CD14-positive monocyte (primary cell): ENCODE measurements at regions not wholly inside any gene's neighbourhood (a gene's known extent, or its start where the extent isn't known, plus 50 kb on each side); places are given as distances from the start of the nearest gene placed in this dataset.

Experiments used
- DNase-seq, 3 donors: peaks; one replicate each; pipeline ENCODE4 v3.0.0-alpha.2; 2011 to 2022
- H2AFZ ChIP-seq: 2 replicates; pipeline ENCODE4 v1.6.0; 2012; ENCODE audit warnings: mild to moderate bottlenecking, low read depth, low read length, inconsistent platforms; ENCODE audit not compliant: insufficient read depth, poor library complexity, severe bottlenecking
- H3K27ac ChIP-seq, 2 donors: 1 replicate in 1 of 2; 2 replicates in 1 of 2; pipeline ENCODE4 v1.5.1; 2012 to 2013; ENCODE audit warnings: low read length in 2 of 2, control low read depth in 1 of 2, inconsistent platforms in 1 of 2, low read depth in 1 of 2, mild to moderate bottlenecking in 1 of 2
- H3K27me3 ChIP-seq, 2 donors: one replicate each; pipeline versions ENCODE4 v1.6.0 to v1.6.1; 2011 to 2013; ENCODE audit warnings: low read length in 2 of 2; ENCODE audit not compliant: control insufficient read depth in 2 of 2, insufficient read depth in 2 of 2
- H3K36me3 ChIP-seq, 2 donors: replicated peaks in 1 of 2; 1 replicate in 1 of 2; 2 replicates in 1 of 2; pipeline versions ENCODE4 v1.5.1 to v1.6.1; 2012 to 2013; ENCODE audit warnings: low read length in 2 of 2, control low read depth in 1 of 2, inconsistent platforms in 1 of 2, mild to moderate bottlenecking in 1 of 2; ENCODE audit not compliant: insufficient read depth in 2 of 2, control insufficient read depth in 1 of 2
- H3K4me1 ChIP-seq, 2 donors: 1 replicate in 1 of 2; 2 replicates in 1 of 2; pipeline versions ENCODE4 v1.5.1 to v1.6.1; 2012 to 2013; ENCODE audit warnings: low read length in 2 of 2, control low read depth in 1 of 2, inconsistent platforms in 1 of 2, mild to moderate bottlenecking in 1 of 2, moderate library complexity in 1 of 2; ENCODE audit not compliant: insufficient read depth in 2 of 2, control insufficient read depth in 1 of 2
- H3K4me2 ChIP-seq: replicated peaks from 2 replicates; pipeline ENCODE3; 2012; ENCODE audit warnings: low read length, moderate library complexity, mild to moderate bottlenecking; ENCODE audit not compliant: poor library complexity, severe bottlenecking; ENCODE audit errors: extremely low read depth
- H3K4me3 ChIP-seq, 3 experiments: fragments of 200-600 bp in 1 of 3; sonication (generic) in 1 of 3; replicated peaks in 1 of 3; 1 replicate in 2 of 3; 2 replicates in 1 of 3; pipeline ENCODE4 v1.5.1; 2011 to 2013; ENCODE audit warnings: low read length in 3 of 3, mild to moderate bottlenecking in 3 of 3, control low read depth in 2 of 3, low read depth in 2 of 3, inconsistent platforms in 1 of 3, moderate library complexity in 1 of 3
- H3K79me2 ChIP-seq: 2 replicates; pipeline ENCODE4 v1.6.0; 2012; ENCODE audit warnings: mild to moderate bottlenecking, control low read depth, inconsistent platforms, low read length, moderate library complexity; ENCODE audit not compliant: insufficient read depth
- H3K9ac ChIP-seq: 2 replicates; pipeline ENCODE4 v1.6.0; 2017; ENCODE audit warnings: low read length, mild to moderate bottlenecking; ENCODE audit not compliant: insufficient read depth, poor library complexity, severe bottlenecking
- H3K9me3 ChIP-seq, 2 donors: replicated peaks in 1 of 2; 1 replicate in 1 of 2; 2 replicates in 1 of 2; pipeline versions ENCODE4 v1.5.1 to v1.6.1; 2012 to 2013; ENCODE audit warnings: low read length in 2 of 2, control low read depth in 1 of 2; ENCODE audit not compliant: control insufficient read depth in 1 of 2, insufficient read depth in 1 of 2
- H4K20me1 ChIP-seq: 2 replicates; pipeline ENCODE4 v1.6.0; 2012; ENCODE audit warnings: mild to moderate bottlenecking, low read length, control low read depth, moderate library complexity; ENCODE audit not compliant: insufficient read depth
- H3K27ac Mint-ChIP-seq, 7 donors: one replicate each; pipeline ENCODE4 v1.8.0; 2020; ENCODE audit warnings: mild to moderate bottlenecking in 7 of 7, mixed read lengths in 7 of 7, moderate library complexity in 6 of 7, inconsistent platforms in 2 of 7
- H3K27me3 Mint-ChIP-seq, 3 donors: one replicate each; pipeline ENCODE4 v1.8.0; 2021 to 2022; ENCODE audit warnings: low read depth in 3 of 3, mild to moderate bottlenecking in 3 of 3, mixed read lengths in 3 of 3, moderate library complexity in 3 of 3, inconsistent platforms in 1 of 3
- H3K36me3 Mint-ChIP-seq, 2 donors: one replicate each; pipeline ENCODE4 v1.8.0; 2020; ENCODE audit warnings: mixed read lengths in 2 of 2, inconsistent platforms in 1 of 2, mild to moderate bottlenecking in 1 of 2
- H3K4me1 Mint-ChIP-seq: one replicate; pipeline ENCODE4 v1.8.0; 2020; ENCODE audit warnings: mild to moderate bottlenecking, mixed read lengths
- H3K4me3 Mint-ChIP-seq, 2 donors: one replicate each; pipeline ENCODE4 v1.8.0; 2020; ENCODE audit warnings: mild to moderate bottlenecking in 2 of 2, mixed read lengths in 2 of 2, moderate library complexity in 1 of 2
- H3K9me3 Mint-ChIP-seq, 7 donors: one replicate each; pipeline ENCODE4 v1.8.0; 2020 to 2022; ENCODE audit warnings: mixed read lengths in 7 of 7, mild to moderate bottlenecking in 6 of 7, moderate library complexity in 6 of 7, inconsistent platforms in 2 of 7
- CTCF ChIP-seq: fragments of 200-600 bp; IDR thresholded peaks from one replicate; pipeline ENCODE4 v1.8.0; 2022; ENCODE audit warnings: antibody characterized with exemption, mild to moderate bottlenecking
- WGBS: methylation state at CpG from one replicate; pipeline ENCODE4 v1.1.5; 2013; ENCODE audit warnings: missing lambda C conversion rate; ENCODE audit not compliant: insufficient coverage; 5-methylcytosine and 5-hydroxymethylcytosine counted together
- intact Hi-C, 2 donors: fragments of 100-400 bp; cut with micrococcal nuclease; formaldehyde crosslinking; loops; one replicate each; pipeline versions ENCODE4 v1.15.0 to v1.15.1; 2023

GRCh38 chr6:113676968-113677367 is 180.2 kb upstream of the MARCKS start:
- Histone ChIP-seq H4K20me1 (no peaks in the 10 kb centered on the region), H3K4me2 (no peak overlapping the region), H3K36me3 (no peaks in the 10 kb centered on the region), H3K9me3 (no peaks in the 10 kb centered on the region), H3K27me3 (no peaks in the 10 kb centered on the region), H2AFZ (no peak overlapping the region), H3K4me3 (no peak overlapping the region), H3K4me1 (peaks cover 10 to 11% of the 10 kb centered on the region in 2 donors), H3K9ac (no peak overlapping the region), H3K79me2 (no peaks in the 10 kb centered on the region), H3K27ac (no peak overlapping the region)
- Mint-ChIP-seq H3K36me3 (no peaks in the 10 kb centered on the region), H3K27ac (no peak overlapping the region), H3K4me3 (no peak overlapping the region), H3K9me3 (peaks cover 0 to 2% (median 0%) of the 10 kb centered on the region in 7 donors), H3K4me1 (peaks cover 9% of the 10 kb centered on the region), H3K27me3 (peaks cover 0 to 5% (median 3%) of the 10 kb centered on the region in 3 donors)
- intact Hi-C loops = no loop called here
- WGBS = no CpG with 5 or more reads among the region's 1 CpG
- no peak for TF ChIP-seq CTCF
- no peak for DNase-seq

GRCh38 chr6:113679051-113679450 is 178.1 kb upstream of the MARCKS start:
- H3K9me3 Mint-ChIP-seq = peaks cover 0 to 2% (median 0%) of the 10 kb centered on the region in 7 donors
- Histone ChIP-seq H3K9me3 (no peaks in the 10 kb centered on the region), H2AFZ (no peak overlapping the region), H3K4me2 (no peak overlapping the region), H3K4me3 (no peak overlapping the region), H3K27me3 (no peaks in the 10 kb centered on the region), H3K36me3 (no peaks in the 10 kb centered on the region), H4K20me1 (no peaks in the 10 kb centered on the region), H3K79me2 (no peaks in the 10 kb centered on the region), H3K27ac (no peak overlapping the region), H3K4me1 (no peaks in the 10 kb centered on the region), H3K9ac (no peak overlapping the region)
- H3K27me3 Mint-ChIP-seq = peaks cover 0 to 5% (median 3%) of the 10 kb centered on the region in 3 donors
- H3K27ac Mint-ChIP-seq = peak overlapping the region in 1 of 7 donors; percentile 50
- intact Hi-C loops = no loop called here
- H3K36me3 Mint-ChIP-seq = no peaks in the 10 kb centered on the region
- DNase-seq = no peak
- H3K4me3 Mint-ChIP-seq = no peak overlapping the region
- no peaks in the 10 kb centered on the region for H3K4me1 Mint-ChIP-seq
- WGBS = no CpG with 5 or more reads among the region's 3 CpGs
- TF ChIP-seq CTCF = no peak
